HUES48 (cell line): ENCODE measurements at regions not wholly inside any gene's neighbourhood (a gene's known extent, or its start where the extent isn't known, plus 50 kb on each side); places are given as distances from the start of the nearest gene placed in this dataset.

ENCODE experiments used
- H3K27ac ChIP-seq: one replicate; pipeline ENCODE4 v1.7.0; 2013; ENCODE audit warnings: low read depth, low read length, inconsistent platforms
- H3K27me3 ChIP-seq: 2 replicates; pipeline ENCODE4 v1.6.1; 2013; ENCODE audit warnings: mild to moderate bottlenecking, low read length; ENCODE audit not compliant: control insufficient read depth, insufficient read depth
- H3K36me3 ChIP-seq: 2 replicates; pipeline ENCODE4 v1.6.1; 2013; ENCODE audit warnings: low read length; ENCODE audit not compliant: control insufficient read depth, insufficient read depth
- H3K4me1 ChIP-seq: 2 replicates; pipeline ENCODE4 v1.6.1; 2013; ENCODE audit warnings: mild to moderate bottlenecking, low read length; ENCODE audit not compliant: control insufficient read depth, insufficient read depth
- H3K4me3 ChIP-seq: 2 replicates; pipeline ENCODE4 v1.5.1; 2013; ENCODE audit warnings: mild to moderate bottlenecking, low read depth, low read length
- H3K9ac ChIP-seq: 2 replicates; pipeline ENCODE4 v1.6.1; 2013; ENCODE audit warnings: mild to moderate bottlenecking, low read depth, low read length, moderate library complexity
- H3K9me3 ChIP-seq: 2 replicates; pipeline ENCODE4 v1.6.1; 2013; ENCODE audit warnings: low read length; ENCODE audit not compliant: control insufficient read depth, insufficient read depth

- Histone ChIP-seq H3K4me1 (no peaks in the 10 kb centered on the region), H3K9me3 (no peaks in the 10 kb centered on the region), H3K27me3 (no peaks in the 10 kb centered on the region), H3K27ac (no peak overlapping the region), H3K4me3 (no peak overlapping the region), H3K36me3 (no peaks in the 10 kb centered on the region), H3K9ac (no peak overlapping the region)
Measured at GRCh38 chr13:58247080-58247479, 615.5 kb downstream of the PCDH17 start.

GRCh38 chr13:58254943-58255342, 623.4 kb downstream of the PCDH17 start:
- Histone ChIP-seq H3K9me3 (no peaks in the 10 kb centered on the region), H3K4me3 (no peak overlapping the region), H3K4me1 (no peaks in the 10 kb centered on the region; the same call in 1 of the 2 replicates), H3K36me3 (no peaks in the 10 kb centered on the region), H3K9ac (no peak overlapping the region), H3K27ac (no peak overlapping the region), H3K27me3 (no peaks in the 10 kb centered on the region)

- no peaks in the 10 kb centered on the region for H3K9me3 ChIP-seq
- no peak overlapping the region for H3K4me3 ChIP-seq
- no peaks in the 10 kb centered on the region for H3K4me1 ChIP-seq
- no peak overlapping the region for H3K27ac ChIP-seq
- H3K27me3 ChIP-seq, result no peaks in the 10 kb centered on the region
- no peaks in the 10 kb centered on the region for H3K36me3 ChIP-seq
- H3K9ac ChIP-seq, result no peak overlapping the region
Measured at GRCh38 chr13:58266271-58266670, 634.7 kb downstream of the PCDH17 start.

GRCh38 chr13:58298556-58299135, 667.1 kb downstream of the PCDH17 start:
- Histone ChIP-seq H3K27ac (no peak overlapping the region), H3K4me3 (no peak overlapping the region), H3K4me1 (no peaks in the 10 kb centered on the region), H3K9me3 (no peaks in the 10 kb centered on the region), H3K27me3 (no peaks in the 10 kb centered on the region), H3K9ac (no peak overlapping the region), H3K36me3 (no peaks in the 10 kb centered on the region)

GRCh38 chr13:58300224-58300623, 668.7 kb downstream of the PCDH17 start:
- H3K36me3 ChIP-seq, result no peaks in the 10 kb centered on the region
- H3K27ac ChIP-seq, result no peak overlapping the region
- H3K4me3 ChIP-seq, result no peak overlapping the region
- H3K9me3 ChIP-seq, result no peaks in the 10 kb centered on the region
- H3K9ac ChIP-seq, result no peak overlapping the region
- H3K27me3 ChIP-seq, result no peaks in the 10 kb centered on the region
- no peaks in the 10 kb centered on the region for H3K4me1 ChIP-seq

GRCh38 chr13:58300974-58301681, 669.6 kb downstream of the PCDH17 start:
- no peak overlapping the region for H3K9ac ChIP-seq
- no peak overlapping the region for H3K27ac ChIP-seq

GRCh38 chr13:58302349-58302748, 670.8 kb downstream of the PCDH17 start:
- Histone ChIP-seq H3K36me3 (no peaks in the 10 kb centered on the region), H3K4me1 (peaks cover 9% of the 10 kb centered on the region), H3K9ac (no peak overlapping the region), H3K27ac (no peak overlapping the region), H3K9me3 (no peaks in the 10 kb centered on the region), H3K27me3 (no peaks in the 10 kb centered on the region), H3K4me3 (no peak overlapping the region)

More at GRCh38 chr13:58300974-58301681, 669.6 kb downstream of the PCDH17 start:
- Histone ChIP-seq H3K36me3 (no peaks in the 10 kb centered on the region), H3K4me3 (no peak overlapping the region), H3K9me3 (no peaks in the 10 kb centered on the region), H3K4me1 (no peaks in the 10 kb centered on the region), H3K27me3 (no peaks in the 10 kb centered on the region)

GRCh38 chr13:58306062-58306461, 674.5 kb downstream of the PCDH17 start:
- no peaks in the 10 kb centered on the region for H3K27me3 ChIP-seq
- H3K4me1 ChIP-seq, result peaks cover 21% of the 10 kb centered on the region
- H3K36me3 ChIP-seq, result no peaks in the 10 kb centered on the region
- H3K4me3 ChIP-seq, result no peak overlapping the region
- H3K9me3 ChIP-seq, result no peaks in the 10 kb centered on the region
- H3K9ac ChIP-seq, result no peak overlapping the region
- no peak overlapping the region for H3K27ac ChIP-seq

GRCh38 chr13:58313219-58313618, 681.7 kb downstream of the PCDH17 start:
- H3K4me3 ChIP-seq, result no peak overlapping the region
- 0 out of 2 replicates have a peak, but pooled peaks cover 4% of the 10 kb centered on the region for H3K4me1 ChIP-seq
- H3K27ac ChIP-seq, result no peak overlapping the region
- H3K9ac ChIP-seq, result no peak overlapping the region
- no peaks in the 10 kb centered on the region for H3K36me3 ChIP-seq
- no peaks in the 10 kb centered on the region for H3K27me3 ChIP-seq
- H3K9me3 ChIP-seq, result no peaks in the 10 kb centered on the region

GRCh38 chr13:58318495-58319167, 687.1 kb downstream of the PCDH17 start:
- Histone ChIP-seq H3K36me3 (no peaks in the 10 kb centered on the region), H3K4me3 (no peak overlapping the region), H3K9me3 (no peaks in the 10 kb centered on the region; the same call in 1 of the 2 replicates), H3K27ac (no peak overlapping the region), H3K9ac (no peak overlapping the region), H3K4me1 (no peaks in the 10 kb centered on the region), H3K27me3 (no peaks in the 10 kb centered on the region)

- H3K27ac ChIP-seq, result no peak overlapping the region
- H3K27me3 ChIP-seq, result no peaks in the 10 kb centered on the region
- no peak overlapping the region for H3K9ac ChIP-seq
- H3K9me3 ChIP-seq, result no peaks in the 10 kb centered on the region
- H3K4me1 ChIP-seq, result no peaks in the 10 kb centered on the region
- H3K4me3 ChIP-seq, result no peak overlapping the region
- H3K36me3 ChIP-seq, result no peaks in the 10 kb centered on the region
Measured at GRCh38 chr13:58324161-58324560, 692.6 kb downstream of the PCDH17 start.
